ENCODE measurements at regions not wholly inside any gene's neighbourhood (a gene's known extent, or its start where the extent isn't known, plus 50 kb on each side); places are given as distances from the start of the nearest gene placed in this dataset.

DNA sequence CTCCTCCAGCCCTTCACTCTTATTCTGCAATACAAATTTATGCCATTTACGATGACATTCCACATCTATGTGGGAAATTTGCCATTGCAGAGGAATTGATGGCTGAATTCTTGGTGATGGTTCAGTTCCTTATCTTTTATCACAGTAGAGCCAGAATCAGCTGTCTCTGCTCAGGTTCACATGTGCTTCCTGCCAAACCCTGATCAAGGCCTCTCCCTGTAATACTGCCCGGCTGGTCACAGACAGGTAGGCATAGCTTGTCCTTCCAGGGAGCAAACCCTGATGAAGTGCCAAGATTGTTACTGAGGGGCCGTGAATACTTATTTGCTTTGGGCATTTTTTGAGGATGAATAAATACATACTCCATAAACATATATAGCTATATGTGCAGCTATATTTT, 450.0 kb downstream of the NSUN3 start:
- no peaks in the 10 kb centered on the region for H3F3A ChIP-seq (ENCODE audit: control insufficient read depth, insufficient read depth)
- no peaks in the 10 kb centered on the region for H3K27me3 ChIP-seq (ENCODE audit: control insufficient read depth, low read length)
- H3K36me3 ChIP-seq (ENCODE audit: control insufficient read depth, low read length), result no peaks in the 10 kb centered on the region
- TF ChIP-seq EZH2phosphoT487 (IDR thresholded peaks at IDR 0.05; ENCODE audit: borderline replicate concordance, low read length), result no peak
- TF ChIP-seq, protein P1, sequence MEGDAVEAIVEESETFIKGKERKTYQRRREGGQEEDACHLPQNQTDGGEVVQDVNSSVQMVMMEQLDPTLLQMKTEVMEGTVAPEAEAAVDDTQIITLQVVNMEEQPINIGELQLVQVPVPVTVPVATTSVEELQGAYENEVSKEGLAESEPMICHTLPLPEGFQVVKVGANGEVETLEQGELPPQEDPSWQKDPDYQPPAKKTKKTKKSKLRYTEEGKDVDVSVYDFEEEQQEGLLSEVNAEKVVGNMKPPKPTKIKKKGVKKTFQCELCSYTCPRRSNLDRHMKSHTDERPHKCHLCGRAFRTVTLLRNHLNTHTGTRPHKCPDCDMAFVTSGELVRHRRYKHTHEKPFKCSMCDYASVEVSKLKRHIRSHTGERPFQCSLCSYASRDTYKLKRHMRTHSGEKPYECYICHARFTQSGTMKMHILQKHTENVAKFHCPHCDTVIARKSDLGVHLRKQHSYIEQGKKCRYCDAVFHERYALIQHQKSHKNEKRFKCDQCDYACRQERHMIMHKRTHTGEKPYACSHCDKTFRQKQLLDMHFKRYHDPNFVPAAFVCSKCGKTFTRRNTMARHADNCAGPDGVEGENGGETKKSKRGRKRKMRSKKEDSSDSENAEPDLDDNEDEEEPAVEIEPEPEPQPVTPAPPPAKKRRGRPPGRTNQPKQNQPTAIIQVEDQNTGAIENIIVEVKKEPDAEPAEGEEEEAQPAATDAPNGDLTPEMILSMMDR (IDR thresholded peaks at IDR 0.05; ENCODE audit: low read depth, low read length, poor library complexity, severe bottlenecking), result no peak
- no peaks in the 10 kb centered on the region for H3K4me1 ChIP-seq (ENCODE audit: control insufficient read depth, low read length)
- no peak overlapping the region for H3K4me2 ChIP-seq (ENCODE audit: low read length)
- H3K79me2 ChIP-seq (ENCODE audit: control insufficient read depth, low read length), result no peaks in the 10 kb centered on the region
- no peaks in the 10 kb centered on the region for H4K20me1 ChIP-seq (ENCODE audit: control insufficient read depth, insufficient read depth, low read depth, low read length)
- no peak overlapping the region for H3K27ac ChIP-seq (ENCODE audit: low read depth, low read length)
- H3K9me3 ChIP-seq (ENCODE audit: control insufficient read depth, insufficient read depth, low read length), result no peaks in the 10 kb centered on the region
- no peaks in the 10 kb centered on the region for H3K9me2 ChIP-seq (replicated peaks; ENCODE audit: control insufficient read depth, low read length)
- no peak overlapping the region for H3K4me3 ChIP-seq (ENCODE audit: low read length)

DNA sequence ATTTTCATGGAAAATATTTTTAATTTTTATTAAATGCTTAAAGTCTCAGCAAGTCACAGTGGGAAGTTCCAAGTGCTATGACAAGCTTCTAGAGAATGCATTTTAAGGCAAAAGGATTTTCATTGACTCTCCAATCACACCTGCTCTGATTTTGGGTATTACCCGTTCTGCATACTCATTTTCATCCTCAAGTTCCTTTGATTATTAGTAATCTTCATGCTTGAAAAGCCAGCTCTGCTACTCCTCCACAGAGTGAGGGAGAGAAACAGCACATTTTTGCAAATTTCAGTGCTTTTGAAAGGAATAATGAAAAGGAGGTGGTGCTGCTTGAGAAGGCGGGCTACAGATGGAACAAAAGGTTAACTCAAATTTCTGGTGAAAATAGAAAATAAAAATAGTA, 450.7 kb downstream of the NSUN3 start:
- TF ChIP-seq EZH2phosphoT487 (IDR thresholded peaks at IDR 0.05; ENCODE audit: borderline replicate concordance, low read length), result no peak
- TF ChIP-seq, protein P1 (IDR thresholded peaks at IDR 0.05; ENCODE audit: low read depth, low read length, poor library complexity, severe bottlenecking), result no peak
- Histone ChIP-seq H3K4me3 (ENCODE audit: low read length) (no peak overlapping the region), H3K9me2 (replicated peaks; ENCODE audit: control insufficient read depth, low read length) (no peaks in the 10 kb centered on the region), H4K20me1 (ENCODE audit: control insufficient read depth, insufficient read depth, low read depth, low read length) (no peaks in the 10 kb centered on the region), H3K9me3 (ENCODE audit: control insufficient read depth, insufficient read depth, low read length) (no peaks in the 10 kb centered on the region), H3K4me1 (ENCODE audit: control insufficient read depth, low read length) (no peaks in the 10 kb centered on the region), H3K4me2 (ENCODE audit: low read length) (no peak overlapping the region), H3K27ac (ENCODE audit: low read depth, low read length) (no peak overlapping the region), H3K36me3 (ENCODE audit: control insufficient read depth, low read length) (no peaks in the 10 kb centered on the region), H3F3A (ENCODE audit: control insufficient read depth, insufficient read depth) (no peaks in the 10 kb centered on the region), H3K27me3 (ENCODE audit: control insufficient read depth, low read length) (no peaks in the 10 kb centered on the region), H3K79me2 (ENCODE audit: control insufficient read depth, low read length) (no peaks in the 10 kb centered on the region)

DNA sequence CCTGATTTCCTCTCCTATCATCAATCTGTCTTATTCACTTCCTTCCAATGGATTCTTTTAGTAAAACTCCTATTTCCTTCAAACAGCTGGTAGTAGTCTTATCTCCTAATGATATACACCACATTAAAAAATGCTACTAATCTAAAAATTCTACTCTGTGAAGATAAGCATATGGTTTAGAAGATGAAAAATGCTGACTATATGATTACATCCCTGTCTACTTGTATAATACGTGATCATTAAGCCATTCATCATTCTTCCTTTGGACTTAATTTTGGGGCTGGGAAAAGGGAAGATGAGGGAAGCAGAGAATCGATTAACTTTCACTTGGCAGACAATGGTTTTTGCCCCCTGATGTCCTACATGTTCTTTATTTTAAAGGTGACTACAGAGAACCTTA, 453.1 kb downstream of the NSUN3 start:
- TF ChIP-seq, protein P1 (IDR thresholded peaks at IDR 0.05; ENCODE audit: low read depth, low read length, poor library complexity, severe bottlenecking), result no peak
- TF ChIP-seq EZH2phosphoT487 (IDR thresholded peaks at IDR 0.05; ENCODE audit: borderline replicate concordance, low read length), result no peak

DNA sequence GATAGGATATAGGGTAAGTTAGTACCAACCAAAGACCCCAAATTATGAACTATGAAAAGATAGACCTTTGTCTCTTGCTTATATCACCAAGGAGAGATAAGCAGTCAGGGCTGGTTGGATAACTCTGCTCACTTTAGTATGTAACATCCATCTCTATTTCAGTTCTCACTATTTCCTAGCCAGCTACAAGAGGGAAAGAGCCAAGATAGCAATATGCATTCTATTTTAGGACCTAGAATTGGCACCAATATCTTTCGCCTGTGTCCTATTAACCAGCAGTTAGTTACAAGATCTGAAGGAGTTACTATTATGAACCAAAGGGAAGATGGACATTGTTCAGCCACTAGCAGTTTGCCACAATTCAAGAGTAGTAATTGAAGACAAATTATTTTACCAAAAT, 457.5 kb downstream of the NSUN3 start:
- Histone ChIP-seq H3K27me3 (ENCODE audit: control insufficient read depth, low read length) (no peaks in the 10 kb centered on the region), H3K9me2 (replicated peaks; ENCODE audit: control insufficient read depth, low read length) (no peaks in the 10 kb centered on the region), H3F3A (ENCODE audit: control insufficient read depth, insufficient read depth) (no peaks in the 10 kb centered on the region), H4K20me1 (ENCODE audit: control insufficient read depth, insufficient read depth, low read depth, low read length) (no peaks in the 10 kb centered on the region), H3K79me2 (ENCODE audit: control insufficient read depth, low read length) (no peaks in the 10 kb centered on the region), H3K4me1 (ENCODE audit: control insufficient read depth, low read length) (no peaks in the 10 kb centered on the region), H3K27ac (ENCODE audit: low read depth, low read length) (no peak overlapping the region), H3K9me3 (ENCODE audit: control insufficient read depth, insufficient read depth, low read length) (no peaks in the 10 kb centered on the region), H3K4me2 (ENCODE audit: low read length) (no peak overlapping the region), H3K4me3 (ENCODE audit: low read length) (no peak overlapping the region), H3K36me3 (ENCODE audit: control insufficient read depth, low read length) (no peaks in the 10 kb centered on the region)
- TF ChIP-seq, protein P1 (IDR thresholded peaks at IDR 0.05; ENCODE audit: low read depth, low read length, poor library complexity, severe bottlenecking), result no peak
- no peak for TF ChIP-seq EZH2phosphoT487 (IDR thresholded peaks at IDR 0.05; ENCODE audit: borderline replicate concordance, low read length)

More for the DNA sequence above, 453.1 kb downstream of the NSUN3 start:
- Histone ChIP-seq H3K36me3 (ENCODE audit: control insufficient read depth, low read length) (no peaks in the 10 kb centered on the region), H3K9me2 (replicated peaks; ENCODE audit: control insufficient read depth, low read length) (no peaks in the 10 kb centered on the region), H4K20me1 (ENCODE audit: control insufficient read depth, insufficient read depth, low read depth, low read length) (no peaks in the 10 kb centered on the region), H3K4me2 (ENCODE audit: low read length) (no peak overlapping the region), H3K4me1 (ENCODE audit: control insufficient read depth, low read length) (no peaks in the 10 kb centered on the region), H3K9me3 (ENCODE audit: control insufficient read depth, insufficient read depth, low read length) (no peaks in the 10 kb centered on the region), H3K4me3 (ENCODE audit: low read length) (no peak overlapping the region), H3K79me2 (ENCODE audit: control insufficient read depth, low read length) (no peaks in the 10 kb centered on the region), H3K27ac (ENCODE audit: low read depth, low read length) (no peak overlapping the region), H3K27me3 (ENCODE audit: control insufficient read depth, low read length) (no peaks in the 10 kb centered on the region), H3F3A (ENCODE audit: control insufficient read depth, insufficient read depth) (no peaks in the 10 kb centered on the region)

Measured in DOHH2 (cell line).